Renal pelvis (tissue), 1 donor: ENCODE measurements at regions not wholly inside any gene's neighbourhood (a gene's known extent, or its start where the extent isn't known, plus 50 kb on each side); places are given as distances from the start of the nearest gene placed in this dataset.
"Not testable (repeated sequence)": the region's sequence is repeated elsewhere in the genome, so short reads cannot be mapped to it uniquely, and the experiment has no call there.

ENCODE experiments used
- DNase-seq: peaks from one replicate; pipeline ENCODE4 v3.0.0-alpha.2; 2013

GRCh38 chr5:110248921-110249320, 477.6 kb downstream of the TMEM232 start:
- no peak for DNase-seq

GRCh38 chr5:110250355-110250754, 476.1 kb downstream of the TMEM232 start:
- no peak for DNase-seq

GRCh38 chr5:110250755-110251154, 475.7 kb downstream of the TMEM232 start:
- DNase-seq = no peak

- DNase-seq = no peak
Measured at GRCh38 chr5:110251366-110251765, 475.1 kb downstream of the TMEM232 start.

- no peak for DNase-seq
Measured at GRCh38 chr5:110255194-110255593, 471.3 kb downstream of the TMEM232 start.

- no peak for DNase-seq
Measured at GRCh38 chr5:110256298-110256697, 470.2 kb downstream of the TMEM232 start.

GRCh38 chr5:110257971-110258370, 468.5 kb downstream of the TMEM232 start:
- no peak for DNase-seq

- no peak for DNase-seq
Measured at GRCh38 chr5:110258460-110259216, 467.8 kb downstream of the TMEM232 start.

GRCh38 chr5:110262749-110263148, 463.7 kb downstream of the TMEM232 start:
- DNase-seq = no peak

GRCh38 chr5:110264661-110265060, 461.8 kb downstream of the TMEM232 start:
- DNase-seq = no peak

- DNase-seq = no peak
Measured at GRCh38 chr5:110265162-110265561, 461.3 kb downstream of the TMEM232 start.

- DNase-seq = no peak
Measured at GRCh38 chr5:110267714-110268113, 458.8 kb downstream of the TMEM232 start.

GRCh38 chr5:110268283-110268682, 458.2 kb downstream of the TMEM232 start:
- no peak for DNase-seq

- no peak for DNase-seq
Measured at GRCh38 chr5:110268985-110269384, 457.5 kb downstream of the TMEM232 start.

GRCh38 chr5:110269478-110270142, 456.9 kb downstream of the TMEM232 start:
- no peak for DNase-seq

GRCh38 chr5:110275878-110276277, 450.6 kb downstream of the TMEM232 start:
- DNase-seq = no peak

GRCh38 chr5:110278449-110278848, 448.0 kb downstream of the TMEM232 start:
- DNase-seq = not testable (repeated sequence)

GRCh38 chr5:110284121-110284520, 442.4 kb downstream of the TMEM232 start:
- not testable (repeated sequence) for DNase-seq

- no peak for DNase-seq
Measured at GRCh38 chr5:110288766-110289511, 437.5 kb downstream of the TMEM232 start.

- DNase-seq = no peak
Measured at GRCh38 chr5:110289512-110289810, 437.0 kb downstream of the TMEM232 start.

GRCh38 chr5:110290542-110290941, 435.9 kb downstream of the TMEM232 start:
- DNase-seq = no peak

- no peak for DNase-seq
Measured at GRCh38 chr5:110294281-110294680, 432.2 kb downstream of the TMEM232 start.

- DNase-seq = no peak
Measured at GRCh38 chr5:110297152-110297670, 429.3 kb downstream of the TMEM232 start.
